RWPE2 (cell line): ENCODE measurements at regions not wholly inside any gene's neighbourhood (a gene's known extent, or its start where the extent isn't known, plus 50 kb on each side); places are given as distances from the start of the nearest gene placed in this dataset.
"Not testable (repeated sequence)": the region's sequence is repeated elsewhere in the genome, so short reads cannot be mapped to it uniquely, and the experiment has no call there.

Source experiments
- ATAC-seq: fragments of 200-7000 bp; cut with Tn5 transposase; 3 replicates; pipeline ENCODE4 v1.9.1; 2021; ENCODE audit warnings: low read depth
- DNase-seq: peaks from one replicate; pipeline ENCODE4 v3.0.0-alpha.2; 2020; ENCODE audit warnings: low spot score
- H3K27ac ChIP-seq: fragments of 450-650 bp; 2 replicates; pipeline ENCODE4 v1.5.1; 2017; ENCODE audit warnings: mild to moderate bottlenecking; ENCODE audit not compliant: poor library complexity, severe bottlenecking
- H3K27me3 ChIP-seq: fragments of 250-450 bp; sonication (Bioruptor Pico); 2 replicates; pipeline ENCODE4 v1.5.1; 2021; ENCODE audit warnings: mild to moderate bottlenecking, moderate library complexity; ENCODE audit not compliant: insufficient read depth, poor library complexity, severe bottlenecking
- H3K36me3 ChIP-seq: fragments of 250-450 bp; sonication (Bioruptor Pico); 2 replicates; pipeline ENCODE4 v1.5.1; 2020; ENCODE audit warnings: low read depth, mild to moderate bottlenecking, moderate library complexity
- H3K4me1 ChIP-seq: fragments of 250-450 bp; sonication (Bioruptor Pico); 2 replicates; pipeline ENCODE4 v1.5.1; 2021; ENCODE audit warnings: mild to moderate bottlenecking, moderate library complexity; ENCODE audit not compliant: insufficient read depth, poor library complexity, severe bottlenecking
- H3K4me3 ChIP-seq: fragments of 250-450 bp; sonication (Bioruptor Pico); 2 replicates; pipeline ENCODE4 v1.5.1; 2021; ENCODE audit warnings: mild to moderate bottlenecking, moderate library complexity; ENCODE audit not compliant: severe bottlenecking
- H3K9me3 ChIP-seq: fragments of 250-450 bp; sonication (Bioruptor Pico); 2 replicates; pipeline ENCODE4 v1.5.1; 2021; ENCODE audit warnings: mild to moderate bottlenecking, moderate library complexity; ENCODE audit not compliant: severe bottlenecking
- CTCF ChIP-seq: fragments of 450-650 bp; IDR thresholded peaks from one replicate; pipeline ENCODE4 v1.5.1; 2017; ENCODE audit warnings: mild to moderate bottlenecking, moderate library complexity; ENCODE audit not compliant: poor library complexity, severe bottlenecking

GRCh38 chr12:67790660-67791059, 142.1 kb downstream of the DYRK2 start:
- Histone ChIP-seq H3K36me3 (no peaks in the 10 kb centered on the region), H3K27me3 (no peaks in the 10 kb centered on the region), H3K27ac (no peak overlapping the region), H3K4me3 (no peak overlapping the region), H3K4me1 (peaks cover 4% of the 10 kb centered on the region), H3K9me3 (peaks cover 3% of the 10 kb centered on the region)
- ATAC-seq (no peak), DNase-seq (no peak)
- no peak for TF ChIP-seq CTCF

GRCh38 chr12:67791362-67791761, 142.8 kb downstream of the DYRK2 start:
- not testable (repeated sequence) for H3K36me3 ChIP-seq, H3K27ac ChIP-seq, H3K27me3 ChIP-seq, DNase-seq, H3K9me3 ChIP-seq, H3K4me1 ChIP-seq, H3K4me3 ChIP-seq, ATAC-seq

- Histone ChIP-seq H3K4me1 (peaks cover 4% of the 10 kb centered on the region), H3K9me3 (peaks cover 3% of the 10 kb centered on the region), H3K4me3 (no peak overlapping the region), H3K27me3 (no peaks in the 10 kb centered on the region), H3K27ac (no peak overlapping the region), H3K36me3 (no peaks in the 10 kb centered on the region)
- DNase-seq (no peak), ATAC-seq (no peak)
- TF ChIP-seq CTCF, result no peak
Observed at GRCh38 chr12:67792185-67792584, 143.6 kb downstream of the DYRK2 start.

- Histone ChIP-seq H3K9me3 (no peaks in the 10 kb centered on the region), H3K36me3 (no peaks in the 10 kb centered on the region), H3K4me1 (peaks cover 4% of the 10 kb centered on the region), H3K27me3 (no peaks in the 10 kb centered on the region), H3K27ac (no peak overlapping the region), H3K4me3 (no peak overlapping the region)
- DNase-seq (no peak), ATAC-seq (no peak)
- TF ChIP-seq CTCF, result no peak
Observed at GRCh38 chr12:67794161-67794560, 145.6 kb downstream of the DYRK2 start.

- Histone ChIP-seq H3K4me1 (peaks cover 4% of the 10 kb centered on the region), H3K27me3 (no peaks in the 10 kb centered on the region), H3K4me3 (no peak overlapping the region), H3K27ac (no peak overlapping the region), H3K36me3 (no peaks in the 10 kb centered on the region), H3K9me3 (no peaks in the 10 kb centered on the region)
- TF ChIP-seq CTCF, result no peak
- DNase-seq (no peak), ATAC-seq (no peak)
Observed at GRCh38 chr12:67795236-67795635, 146.7 kb downstream of the DYRK2 start.
